ENCODE measurements at regions not wholly inside any gene's neighbourhood (a gene's known extent, or its start where the extent isn't known, plus 50 kb on each side); places are given as distances from the start of the nearest gene placed in this dataset.

- no peaks in the 10 kb centered on the region for H3K9me3 ChIP-seq
- H3K27ac ChIP-seq = no peak overlapping the region
- no peaks in the 10 kb centered on the region for H3K36me3 ChIP-seq
- ATAC-seq (peak; percentile 70), DNase-seq (peak; percentile 74)
- TF ChIP-seq CTCF (IDR thresholded peaks at IDR 0.05) = no peak
- H3K4me1 ChIP-seq = peaks cover 14% of the 10 kb centered on the region
- H3K27me3 ChIP-seq (ENCODE audit: low read depth) = no peaks in the 10 kb centered on the region
- peak overlapping the region; percentile 63 for H3K4me3 ChIP-seq
- intact Hi-C loops (cut with DNase I) = no loop called here
Measured at GRCh38 chr6:30007132-30007764, 53.8 kb upstream of the POLR1H start.

- Histone ChIP-seq H3K4me3 (no peak overlapping the region), H3K4me1 (peaks cover 14% of the 10 kb centered on the region), H3K36me3 (no peaks in the 10 kb centered on the region), H3K27ac (no peak overlapping the region), H3K9me3 (no peaks in the 10 kb centered on the region), H3K27me3 (ENCODE audit: low read depth) (no peaks in the 10 kb centered on the region)
- no peak for DNase-seq
- intact Hi-C loops (cut with DNase I) = no loop called here
- TF ChIP-seq CTCF (IDR thresholded peaks at IDR 0.05) = no peak
- no peak for ATAC-seq
Measured at GRCh38 chr6:30009113-30009512, 52.0 kb upstream of the POLR1H start.

All from lower lobe of right lung (tissue), 2 donors.